AG10803 (cell line): ENCODE measurements at regions not wholly inside any gene's neighbourhood (a gene's known extent, or its start where the extent isn't known, plus 50 kb on each side); places are given as distances from the start of the nearest gene placed in this dataset.
A peak's percentile ranks its signal among the peaks of the same experiment; 100 is the strongest.

Experiments
- DNase-seq: peaks from one replicate; pipeline ENCODE4 v3.0.0; 2010; ENCODE audit warnings: low read depth
- H3K4me3 ChIP-seq: 2 replicates; pipeline ENCODE4 v1.5.1; 2011; ENCODE audit warnings: mild to moderate bottlenecking, low read length, control low read depth
- TF ChIP-seq, protein P1 (sequence below): conservative IDR thresholded peaks from 2 replicates; pipeline ENCODE4 v1.5.1; 2011; ENCODE audit warnings: mild to moderate bottlenecking, low read length, control low read depth, inconsistent platforms

- TF ChIP-seq, protein P1, sequence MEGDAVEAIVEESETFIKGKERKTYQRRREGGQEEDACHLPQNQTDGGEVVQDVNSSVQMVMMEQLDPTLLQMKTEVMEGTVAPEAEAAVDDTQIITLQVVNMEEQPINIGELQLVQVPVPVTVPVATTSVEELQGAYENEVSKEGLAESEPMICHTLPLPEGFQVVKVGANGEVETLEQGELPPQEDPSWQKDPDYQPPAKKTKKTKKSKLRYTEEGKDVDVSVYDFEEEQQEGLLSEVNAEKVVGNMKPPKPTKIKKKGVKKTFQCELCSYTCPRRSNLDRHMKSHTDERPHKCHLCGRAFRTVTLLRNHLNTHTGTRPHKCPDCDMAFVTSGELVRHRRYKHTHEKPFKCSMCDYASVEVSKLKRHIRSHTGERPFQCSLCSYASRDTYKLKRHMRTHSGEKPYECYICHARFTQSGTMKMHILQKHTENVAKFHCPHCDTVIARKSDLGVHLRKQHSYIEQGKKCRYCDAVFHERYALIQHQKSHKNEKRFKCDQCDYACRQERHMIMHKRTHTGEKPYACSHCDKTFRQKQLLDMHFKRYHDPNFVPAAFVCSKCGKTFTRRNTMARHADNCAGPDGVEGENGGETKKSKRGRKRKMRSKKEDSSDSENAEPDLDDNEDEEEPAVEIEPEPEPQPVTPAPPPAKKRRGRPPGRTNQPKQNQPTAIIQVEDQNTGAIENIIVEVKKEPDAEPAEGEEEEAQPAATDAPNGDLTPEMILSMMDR, result no peak
- DNase-seq, result no peak
- H3K4me3 ChIP-seq, result no peak overlapping the region
These were observed 91.5 kb upstream of the ARRDC4 start for GRCh38 chr15:97868981-97869380.

GRCh38 chr15:97870771-97871170 is 89.7 kb upstream of the ARRDC4 start:
- H3K4me3 ChIP-seq, result no peak overlapping the region
- no peak for DNase-seq
- TF ChIP-seq, protein P1, result no peak

- TF ChIP-seq, protein P1, result no peak
- H3K4me3 ChIP-seq, result no peak overlapping the region
- no peak for DNase-seq
These were observed 86.4 kb upstream of the ARRDC4 start for GRCh38 chr15:97874139-97874538.

DNA sequence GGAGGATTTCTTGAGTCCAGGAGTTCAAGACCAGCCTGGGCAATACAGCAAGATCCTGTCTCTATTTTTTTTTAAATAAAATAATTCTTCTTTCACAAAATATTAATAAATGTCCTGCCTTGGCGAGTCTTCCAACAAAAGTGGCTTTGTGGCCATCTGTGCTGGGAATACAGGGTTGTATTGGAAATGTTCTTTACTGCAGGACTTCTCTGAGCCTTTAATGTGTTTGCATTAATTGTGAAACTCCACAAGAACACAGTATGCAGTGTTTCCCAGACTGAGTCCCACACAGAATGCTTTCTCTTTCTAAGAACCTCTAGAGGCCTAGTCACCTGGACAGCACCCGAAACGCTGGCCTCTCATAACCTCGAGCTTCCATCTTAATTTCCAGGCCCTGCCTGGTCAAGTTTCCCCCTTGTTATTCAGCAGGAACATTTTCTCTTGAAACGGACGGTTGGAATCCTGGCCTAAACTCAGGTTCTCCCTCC is 85.4 kb upstream of the ARRDC4 start:
- no peak for DNase-seq
- peak overlapping the region; percentile 49 for H3K4me3 ChIP-seq
- TF ChIP-seq, protein P1, result no peak

- DNase-seq, result peak; percentile 15
- H3K4me3 ChIP-seq, result peak overlapping the region; percentile 49
- TF ChIP-seq, protein P1, result 0 out of 2 replicates have a peak, but pooled peaks have one; percentile 9
These were observed 84.8 kb upstream of the ARRDC4 start for GRCh38 chr15:97875513-97876280.

DNA sequence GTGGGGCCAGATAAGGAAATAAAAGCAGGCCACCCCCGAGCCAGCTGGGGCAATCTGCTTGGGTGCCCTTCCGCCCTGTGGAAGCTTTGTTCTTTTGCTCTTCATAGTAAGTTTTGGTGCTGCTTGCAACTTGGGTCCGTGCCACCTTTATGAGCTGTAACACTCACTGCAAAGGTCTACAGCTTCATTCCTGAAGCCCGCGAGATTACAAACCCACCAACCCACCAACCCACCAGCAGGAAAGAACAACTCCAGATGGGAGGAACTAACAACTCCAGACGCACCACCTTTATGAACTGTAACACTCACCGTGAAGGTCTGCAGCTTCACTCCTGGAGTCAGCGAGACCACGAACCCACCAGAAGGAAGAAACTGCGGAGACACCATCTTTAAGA is 84.2 kb upstream of the ARRDC4 start:
- TF ChIP-seq, protein P1, result no peak
- no peak for DNase-seq
- H3K4me3 ChIP-seq, result no peak overlapping the region

DNA sequence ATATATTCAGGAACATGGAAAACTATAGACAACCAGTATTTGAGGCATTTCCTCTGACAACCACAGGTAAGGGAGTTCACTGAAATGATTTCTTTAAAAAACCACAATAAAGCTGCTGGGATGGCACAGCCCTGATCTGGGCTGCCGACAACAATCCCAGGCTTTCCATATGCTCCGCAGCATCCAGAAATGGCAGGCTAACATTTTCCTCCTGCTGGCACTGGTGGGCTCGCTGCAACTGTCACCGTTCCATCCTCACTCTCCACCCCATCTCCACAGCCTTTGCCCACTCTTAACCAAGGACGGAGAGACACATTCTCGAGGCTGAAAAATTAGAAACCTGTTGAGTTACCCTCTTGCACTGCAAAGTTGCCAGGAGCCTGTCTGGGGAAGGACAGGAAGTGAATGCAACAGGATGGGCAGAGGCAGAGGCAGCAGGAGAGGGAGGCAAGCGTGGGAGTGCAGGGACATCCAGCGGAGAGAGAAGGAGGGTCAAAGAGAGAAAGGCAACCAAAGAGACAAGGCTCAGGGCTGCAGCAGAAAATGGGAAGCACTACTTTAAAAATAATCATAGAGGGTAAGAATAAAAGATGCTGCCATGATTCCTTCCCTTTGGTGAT is 79.0 kb upstream of the ARRDC4 start:
- no peak overlapping the region for H3K4me3 ChIP-seq
- TF ChIP-seq, protein P1, result no peak
- no peak for DNase-seq
